ENCODE measurements at regions not wholly inside any gene's neighbourhood (a gene's known extent, or its start where the extent isn't known, plus 50 kb on each side); places are given as distances from the start of the nearest gene placed in this dataset.

DNA sequence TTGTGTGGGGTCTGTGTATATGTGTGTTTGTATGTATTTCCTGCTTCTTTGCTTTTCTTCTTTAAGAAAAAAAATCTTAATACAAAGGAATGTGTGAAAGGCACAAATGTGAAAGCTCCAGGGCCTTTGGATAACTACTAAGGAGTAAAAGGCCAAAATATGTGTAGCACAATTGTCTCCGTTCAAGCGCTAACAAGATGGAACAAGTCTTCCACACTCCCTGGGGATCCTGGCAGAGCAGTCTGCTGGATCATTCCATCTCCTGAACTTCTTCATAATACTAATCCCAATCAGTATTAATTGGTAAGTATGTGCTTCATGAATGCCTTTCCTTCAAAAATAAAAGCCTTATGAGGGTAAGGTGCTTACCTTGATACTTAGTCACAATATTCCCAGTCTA, 462.5 kb upstream of the TBX3 start:
- intact Hi-C loops (cut with micrococcal nuclease) (no loop called here), dilution Hi-C loops (cut with MboI; ENCODE audit: extremely low pct_ligation_motif_present, low sequenced_read_pairs) (no loop called here)
- H3K9ac ChIP-seq (replicated peaks; ENCODE audit: extremely low read depth, insufficient read depth, low read length), result no peak overlapping the region
- FAIRE-seq (no peak), DNase-seq (ENCODE audit: low read depth, low spot score) (no peak)
- no peaks in the 10 kb centered on the region for H4K20me1 ChIP-seq (replicated peaks; ENCODE audit: control insufficient read depth, extremely low read depth, insufficient read depth, low read length)
- no peak overlapping the region for H3K4me3 ChIP-seq (replicated peaks in 1 of 3; ENCODE audit: insufficient read depth in 1 of 3, low read depth in 1 of 3, low read length in 3 of 3)
- no peak overlapping the region for H3K4me2 ChIP-seq (ENCODE audit: insufficient read depth, low read length)
- no peaks in the 10 kb centered on the region for H3K27me3 ChIP-seq (ENCODE audit: control insufficient read depth in 2 of 2, insufficient read depth in 2 of 2, low read length in 2 of 2)
- ChIA-PET POLR2A (no interaction called here), CTCF (no interaction called here)
- no peaks in the 10 kb centered on the region for H3K79me2 ChIP-seq (ENCODE audit: control insufficient read depth, insufficient read depth, low read length)
- TF ChIP-seq FOS (IDR thresholded peaks at IDR 0.05; ENCODE audit: borderline replicate concordance, insufficient read depth, low read length) (no peak), POLR2AphosphoS5 (IDR thresholded peaks at IDR 0.05; ENCODE audit: insufficient read depth, low read depth, low read length) (no peak), EZH2 (IDR thresholded peaks at IDR 0.05; ENCODE audit: borderline replicate concordance, low read depth, low read length, severe bottlenecking) (no peak), POLR2A (IDR thresholded peaks at IDR 0.05; ENCODE audit: low read depth, low read length) (no peak), MYC (IDR thresholded peaks at IDR 0.05; ENCODE audit: low read depth, low read length) (no peak), JUN (IDR thresholded peaks at IDR 0.05; ENCODE audit: borderline replicate concordance, insufficient read depth, insufficient read length, low read depth) (no peak), GATA2 (IDR thresholded peaks at IDR 0.05; ENCODE audit: insufficient read depth, insufficient read length, low read depth, low read length) (no peak)
- TF ChIP-seq, protein P1, sequence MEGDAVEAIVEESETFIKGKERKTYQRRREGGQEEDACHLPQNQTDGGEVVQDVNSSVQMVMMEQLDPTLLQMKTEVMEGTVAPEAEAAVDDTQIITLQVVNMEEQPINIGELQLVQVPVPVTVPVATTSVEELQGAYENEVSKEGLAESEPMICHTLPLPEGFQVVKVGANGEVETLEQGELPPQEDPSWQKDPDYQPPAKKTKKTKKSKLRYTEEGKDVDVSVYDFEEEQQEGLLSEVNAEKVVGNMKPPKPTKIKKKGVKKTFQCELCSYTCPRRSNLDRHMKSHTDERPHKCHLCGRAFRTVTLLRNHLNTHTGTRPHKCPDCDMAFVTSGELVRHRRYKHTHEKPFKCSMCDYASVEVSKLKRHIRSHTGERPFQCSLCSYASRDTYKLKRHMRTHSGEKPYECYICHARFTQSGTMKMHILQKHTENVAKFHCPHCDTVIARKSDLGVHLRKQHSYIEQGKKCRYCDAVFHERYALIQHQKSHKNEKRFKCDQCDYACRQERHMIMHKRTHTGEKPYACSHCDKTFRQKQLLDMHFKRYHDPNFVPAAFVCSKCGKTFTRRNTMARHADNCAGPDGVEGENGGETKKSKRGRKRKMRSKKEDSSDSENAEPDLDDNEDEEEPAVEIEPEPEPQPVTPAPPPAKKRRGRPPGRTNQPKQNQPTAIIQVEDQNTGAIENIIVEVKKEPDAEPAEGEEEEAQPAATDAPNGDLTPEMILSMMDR (IDR thresholded peaks at IDR 0.05; ENCODE audit: extremely low read depth in 1 of 2, insufficient read depth in 1 of 2, low read depth in 1 of 2, low read length in 2 of 2), result no peak
- TF ChIP-seq, protein P2, sequence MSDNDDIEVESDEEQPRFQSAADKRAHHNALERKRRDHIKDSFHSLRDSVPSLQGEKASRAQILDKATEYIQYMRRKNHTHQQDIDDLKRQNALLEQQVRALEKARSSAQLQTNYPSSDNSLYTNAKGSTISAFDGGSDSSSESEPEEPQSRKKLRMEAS (IDR thresholded peaks at IDR 0.05; ENCODE audit: insufficient read depth, insufficient read length), result no peak
- no peak overlapping the region for H2AFZ ChIP-seq (ENCODE audit: low read depth, low read length)
- peaks cover 4% of the 10 kb centered on the region for H3K9me3 ChIP-seq (replicated peaks; ENCODE audit: control insufficient read depth, insufficient read depth, low read length)
- no peaks in the 10 kb centered on the region for H3K9me1 ChIP-seq (replicated peaks; ENCODE audit: control insufficient read depth, extremely low read depth, insufficient read depth, low read length)
- H3K27ac ChIP-seq (ENCODE audit: insufficient read depth, low read depth, low read length), result no peak overlapping the region
- no peaks in the 10 kb centered on the region for H3K36me3 ChIP-seq (ENCODE audit: control insufficient read depth in 2 of 2, extremely low read depth in 1 of 2, insufficient read depth in 2 of 2, low read length in 2 of 2)
- no peaks in the 10 kb centered on the region for H3K4me1 ChIP-seq (ENCODE audit: control insufficient read depth, extremely low read depth, insufficient read depth, low read length)
- no TSS peak for BruUV-seq (replicated peaks)

All from endothelial cell of umbilical vein (primary cell).